ENCODE measurements at regions not wholly inside any gene's neighbourhood (a gene's known extent, or its start where the extent isn't known, plus 50 kb on each side); places are given as distances from the start of the nearest gene placed in this dataset.

DNA sequence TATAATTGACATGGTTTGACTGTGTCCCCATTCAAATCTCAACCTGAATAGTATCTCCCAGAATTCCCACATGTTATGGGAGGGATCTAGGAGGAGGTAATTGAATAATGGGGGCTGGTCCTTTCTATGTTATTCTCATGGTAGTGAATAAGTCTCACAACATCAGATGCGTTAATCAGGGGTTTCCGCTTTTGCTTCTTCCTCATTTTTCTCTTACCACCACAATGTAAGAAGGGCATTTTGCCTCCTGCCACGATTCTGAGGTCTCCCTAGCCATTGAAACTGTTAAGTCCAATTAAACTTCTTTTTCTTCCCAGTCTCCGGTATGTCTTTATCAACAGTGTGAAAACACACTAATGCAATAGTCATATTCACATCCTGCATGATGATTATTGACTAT is 1073.3 kb upstream of the CDH2 start:
- intact Hi-C loops (cut with DNase I; ENCODE audit: low total_unique reads) = no loop called here
- Histone ChIP-seq H3K4me1 (no peaks in the 10 kb centered on the region), H3K36me3 (no peaks in the 10 kb centered on the region), H3K27me3 (no peaks in the 10 kb centered on the region), H3K27ac (no peak overlapping the region), H3K9me3 (no peaks in the 10 kb centered on the region), H3K4me3 (no peak overlapping the region)
- DNase-seq = no peak
- TF ChIP-seq CTCF (IDR thresholded peaks at IDR 0.05) = no peak
- TF ChIP-seq POLR2A (IDR thresholded peaks at IDR 0.05) = no peak

DNA sequence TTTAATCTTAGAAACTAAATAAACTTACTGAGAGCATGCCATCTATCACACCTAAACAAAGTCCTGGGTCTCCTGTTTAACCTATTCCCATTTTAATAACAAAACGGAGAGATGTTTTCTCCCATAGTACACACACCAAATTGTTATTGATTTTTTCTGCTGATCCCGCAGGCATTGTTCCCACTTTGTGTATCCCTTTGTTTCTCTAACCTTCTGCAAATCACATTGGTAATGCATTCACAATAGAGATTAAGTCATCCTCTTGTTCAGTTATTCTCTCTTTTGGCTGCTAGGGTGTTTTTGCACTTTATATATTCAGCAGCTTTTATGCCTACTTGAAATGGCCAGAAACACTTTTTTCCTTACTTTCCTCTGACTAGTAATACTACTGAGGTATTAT is 1071.9 kb upstream of the CDH2 start:
- Histone ChIP-seq H3K36me3 (no peaks in the 10 kb centered on the region), H3K4me3 (no peak overlapping the region), H3K9me3 (no peaks in the 10 kb centered on the region), H3K27me3 (no peaks in the 10 kb centered on the region), H3K27ac (no peak overlapping the region), H3K4me1 (no peaks in the 10 kb centered on the region)
- TF ChIP-seq CTCF (IDR thresholded peaks at IDR 0.05) (no peak), POLR2A (IDR thresholded peaks at IDR 0.05) (no peak)
- DNase-seq = no peak
- intact Hi-C loops (cut with DNase I; ENCODE audit: low total_unique reads) = no loop called here

- H3K36me3 ChIP-seq = no peaks in the 10 kb centered on the region
- no peak for TF ChIP-seq CTCF (IDR thresholded peaks at IDR 0.05)
- TF ChIP-seq POLR2A (IDR thresholded peaks at IDR 0.05) = no peak
- H3K27me3 ChIP-seq = no peaks in the 10 kb centered on the region
- no peak overlapping the region for H3K4me3 ChIP-seq
- DNase-seq = no peak
- H3K9me3 ChIP-seq = no peaks in the 10 kb centered on the region
- intact Hi-C loops (cut with DNase I; ENCODE audit: low total_unique reads) = no loop called here
- H3K4me1 ChIP-seq = no peaks in the 10 kb centered on the region
- H3K27ac ChIP-seq = no peak overlapping the region
Measured at GRCh38 chr18:29241199-29241598, 1064.3 kb upstream of the CDH2 start.

GRCh38 chr18:29234751-29235150 is 1057.8 kb upstream of the CDH2 start:
- no peak for DNase-seq
- Histone ChIP-seq H3K36me3 (no peaks in the 10 kb centered on the region), H3K4me3 (no peak overlapping the region), H3K4me1 (no peaks in the 10 kb centered on the region), H3K9me3 (no peaks in the 10 kb centered on the region), H3K27me3 (no peaks in the 10 kb centered on the region), H3K27ac (no peak overlapping the region)
- intact Hi-C loops (cut with DNase I; ENCODE audit: low total_unique reads) = no loop called here
- TF ChIP-seq CTCF (IDR thresholded peaks at IDR 0.05) (no peak), POLR2A (IDR thresholded peaks at IDR 0.05) (no peak)

- no peaks in the 10 kb centered on the region for H3K27me3 ChIP-seq
- no peaks in the 10 kb centered on the region for H3K4me1 ChIP-seq
- H3K27ac ChIP-seq = no peak overlapping the region
- H3K9me3 ChIP-seq = no peaks in the 10 kb centered on the region
- no peak for TF ChIP-seq POLR2A (IDR thresholded peaks at IDR 0.05)
- TF ChIP-seq CTCF (IDR thresholded peaks at IDR 0.05) = no peak
- no peak for DNase-seq
- intact Hi-C loops (cut with DNase I; ENCODE audit: low total_unique reads) = no loop called here
- no peaks in the 10 kb centered on the region for H3K36me3 ChIP-seq
- H3K4me3 ChIP-seq = no peak overlapping the region
Measured at GRCh38 chr18:29226213-29226612, 1049.3 kb upstream of the CDH2 start.

Data from uterus (tissue), 3 donors.